ENCODE measurements at regions not wholly inside any gene's neighbourhood (a gene's known extent, or its start where the extent isn't known, plus 50 kb on each side); places are given as distances from the start of the nearest gene placed in this dataset.

GRCh38 chr5:5572010-5572865 is 149.8 kb downstream of the ICE1 start:
- TF ChIP-seq ZNF623 (tag by site-specific recombination; IDR thresholded peaks at IDR 0.05) (no peak), KLF8 (tag by site-specific recombination; IDR thresholded peaks at IDR 0.05) (no peak), ZNF792 (tag by site-specific recombination; IDR thresholded peaks at IDR 0.05) (no peak)
- TF ChIP-seq, protein P1, sequence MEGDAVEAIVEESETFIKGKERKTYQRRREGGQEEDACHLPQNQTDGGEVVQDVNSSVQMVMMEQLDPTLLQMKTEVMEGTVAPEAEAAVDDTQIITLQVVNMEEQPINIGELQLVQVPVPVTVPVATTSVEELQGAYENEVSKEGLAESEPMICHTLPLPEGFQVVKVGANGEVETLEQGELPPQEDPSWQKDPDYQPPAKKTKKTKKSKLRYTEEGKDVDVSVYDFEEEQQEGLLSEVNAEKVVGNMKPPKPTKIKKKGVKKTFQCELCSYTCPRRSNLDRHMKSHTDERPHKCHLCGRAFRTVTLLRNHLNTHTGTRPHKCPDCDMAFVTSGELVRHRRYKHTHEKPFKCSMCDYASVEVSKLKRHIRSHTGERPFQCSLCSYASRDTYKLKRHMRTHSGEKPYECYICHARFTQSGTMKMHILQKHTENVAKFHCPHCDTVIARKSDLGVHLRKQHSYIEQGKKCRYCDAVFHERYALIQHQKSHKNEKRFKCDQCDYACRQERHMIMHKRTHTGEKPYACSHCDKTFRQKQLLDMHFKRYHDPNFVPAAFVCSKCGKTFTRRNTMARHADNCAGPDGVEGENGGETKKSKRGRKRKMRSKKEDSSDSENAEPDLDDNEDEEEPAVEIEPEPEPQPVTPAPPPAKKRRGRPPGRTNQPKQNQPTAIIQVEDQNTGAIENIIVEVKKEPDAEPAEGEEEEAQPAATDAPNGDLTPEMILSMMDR (tag by site-specific recombination; IDR thresholded peaks at IDR 0.05): no peak
